SJCRH30 (cell line): ENCODE measurements at regions not wholly inside any gene's neighbourhood (a gene's known extent, or its start where the extent isn't known, plus 50 kb on each side); places are given as distances from the start of the nearest gene placed in this dataset.

Source experiments
- DNase-seq, 2 experiments: peaks; one replicate each; pipeline ENCODE4 v3.0.0-alpha.2; 2015 to 2020
- H3K27ac ChIP-seq: fragments of 250-450 bp; sonication (Bioruptor Pico); 2 replicates; pipeline ENCODE4 v1.5.1; 2020; ENCODE audit warnings: mild to moderate bottlenecking, moderate library complexity
- H3K27me3 ChIP-seq: fragments of 250-450 bp; sonication (Bioruptor Pico); 2 replicates; pipeline ENCODE4 v1.5.1; 2020; ENCODE audit warnings: mild to moderate bottlenecking, moderate library complexity
- H3K36me3 ChIP-seq: fragments of 250-450 bp; sonication (Bioruptor Pico); 2 replicates; pipeline ENCODE4 v1.5.1; 2020; ENCODE audit warnings: mild to moderate bottlenecking, moderate library complexity
- H3K4me1 ChIP-seq: fragments of 250-450 bp; sonication (Bioruptor Pico); 2 replicates; pipeline ENCODE4 v1.5.1; 2020; ENCODE audit warnings: mild to moderate bottlenecking, moderate library complexity
- H3K4me3 ChIP-seq: fragments of 250-450 bp; sonication (Bioruptor Pico); 2 replicates; pipeline ENCODE4 v1.5.1; 2020; ENCODE audit warnings: mild to moderate bottlenecking, moderate library complexity
- H3K9me3 ChIP-seq: fragments of 250-450 bp; sonication (Bioruptor Pico); replicated peaks from 2 replicates; pipeline ENCODE4 v1.5.1; 2020; ENCODE audit warnings: mild to moderate bottlenecking, moderate library complexity

DNA sequence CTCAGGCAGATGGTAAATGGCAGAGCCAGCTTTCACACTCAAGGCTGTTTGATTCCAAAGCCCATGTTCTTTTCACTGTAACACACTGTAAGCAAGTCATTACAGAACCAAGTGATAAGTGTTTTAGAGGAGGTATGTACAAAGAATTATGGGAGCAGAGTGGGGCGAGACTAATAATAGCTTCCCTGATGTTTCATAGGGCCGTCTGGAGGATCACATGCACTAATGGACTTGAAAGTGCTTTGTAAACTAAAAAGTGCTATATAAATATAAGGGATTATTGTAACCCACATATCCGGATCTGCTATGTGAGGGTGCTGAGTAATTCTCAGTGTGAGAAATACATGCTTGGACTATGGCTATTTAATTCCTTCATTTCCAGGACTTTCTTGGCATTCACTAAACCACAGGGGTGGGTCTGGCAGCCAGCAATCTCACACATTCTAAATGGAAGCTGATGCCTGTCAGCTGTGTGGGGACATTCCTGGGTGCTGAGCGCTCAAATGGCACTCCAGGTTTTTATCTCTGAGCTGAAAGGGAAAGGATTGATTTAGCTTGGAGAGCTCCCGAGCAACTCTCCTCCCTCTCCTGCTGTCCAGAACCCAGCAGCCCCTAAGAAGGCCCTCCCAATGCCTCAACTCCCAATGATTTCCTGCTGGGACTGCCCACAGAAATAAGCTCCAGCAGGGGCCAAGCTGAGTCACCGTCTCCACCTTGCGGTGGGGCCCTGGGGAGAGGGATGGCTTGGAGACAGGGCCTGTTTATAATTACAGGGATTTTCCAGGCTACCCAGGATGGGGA, 222.8 kb downstream of the SOX11 start:
- H3K4me1 ChIP-seq, result 0 out of 2 replicates have a peak, but pooled peaks cover 2% of the 10 kb centered on the region
- H3K27me3 ChIP-seq, result no peaks in the 10 kb centered on the region
- no peaks in the 10 kb centered on the region for H3K9me3 ChIP-seq
- no peak overlapping the region for H3K27ac ChIP-seq
- no peak overlapping the region for H3K4me3 ChIP-seq
- DNase-seq, result peak; percentile 69 to 74
- no peaks in the 10 kb centered on the region for H3K36me3 ChIP-seq

- no peak overlapping the region for H3K27ac ChIP-seq
- H3K4me3 ChIP-seq, result no peak overlapping the region
- H3K4me1 ChIP-seq, result 0 out of 2 replicates have a peak, but pooled peaks cover 2% of the 10 kb centered on the region
- no peaks in the 10 kb centered on the region for H3K36me3 ChIP-seq
- peak; percentile 69 to 80 for DNase-seq
- H3K27me3 ChIP-seq, result no peaks in the 10 kb centered on the region
- H3K9me3 ChIP-seq, result no peaks in the 10 kb centered on the region
Measured at GRCh38 chr2:5915881-5916310, 223.7 kb downstream of the SOX11 start.

DNA sequence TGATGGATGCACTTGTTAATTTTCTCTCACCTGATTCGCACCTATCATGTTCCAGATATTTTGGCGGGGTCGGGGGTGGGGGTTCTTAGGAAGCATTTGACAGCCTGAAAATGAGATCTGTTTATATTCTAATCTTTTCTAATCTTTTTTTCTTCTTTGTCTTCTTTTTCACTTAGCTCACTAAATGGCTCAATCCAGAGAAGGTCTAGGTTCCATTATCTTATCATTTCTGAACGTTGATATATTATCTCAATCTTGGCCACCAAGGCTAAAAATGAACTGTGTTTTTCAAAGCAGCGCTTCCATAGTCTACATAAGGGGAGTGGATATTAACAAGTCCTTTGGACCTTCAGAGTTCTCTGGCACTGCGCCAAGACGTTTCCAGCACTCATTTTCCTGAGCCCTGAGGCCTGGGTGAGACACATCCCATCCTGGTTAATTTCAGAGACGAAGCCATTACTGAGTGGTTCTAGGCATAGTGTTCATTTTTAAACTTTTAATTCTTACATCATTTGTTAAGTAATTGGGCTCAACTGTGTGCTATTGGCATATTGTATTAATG, 229.0 kb downstream of the SOX11 start:
- DNase-seq, result peak in 1 of 2 experiments; percentile 23
- no peaks in the 10 kb centered on the region for H3K27me3 ChIP-seq
- H3K36me3 ChIP-seq, result no peaks in the 10 kb centered on the region
- no peaks in the 10 kb centered on the region for H3K9me3 ChIP-seq
- H3K4me3 ChIP-seq, result no peak overlapping the region
- no peak overlapping the region for H3K27ac ChIP-seq
- no peaks in the 10 kb centered on the region for H3K4me1 ChIP-seq

DNA sequence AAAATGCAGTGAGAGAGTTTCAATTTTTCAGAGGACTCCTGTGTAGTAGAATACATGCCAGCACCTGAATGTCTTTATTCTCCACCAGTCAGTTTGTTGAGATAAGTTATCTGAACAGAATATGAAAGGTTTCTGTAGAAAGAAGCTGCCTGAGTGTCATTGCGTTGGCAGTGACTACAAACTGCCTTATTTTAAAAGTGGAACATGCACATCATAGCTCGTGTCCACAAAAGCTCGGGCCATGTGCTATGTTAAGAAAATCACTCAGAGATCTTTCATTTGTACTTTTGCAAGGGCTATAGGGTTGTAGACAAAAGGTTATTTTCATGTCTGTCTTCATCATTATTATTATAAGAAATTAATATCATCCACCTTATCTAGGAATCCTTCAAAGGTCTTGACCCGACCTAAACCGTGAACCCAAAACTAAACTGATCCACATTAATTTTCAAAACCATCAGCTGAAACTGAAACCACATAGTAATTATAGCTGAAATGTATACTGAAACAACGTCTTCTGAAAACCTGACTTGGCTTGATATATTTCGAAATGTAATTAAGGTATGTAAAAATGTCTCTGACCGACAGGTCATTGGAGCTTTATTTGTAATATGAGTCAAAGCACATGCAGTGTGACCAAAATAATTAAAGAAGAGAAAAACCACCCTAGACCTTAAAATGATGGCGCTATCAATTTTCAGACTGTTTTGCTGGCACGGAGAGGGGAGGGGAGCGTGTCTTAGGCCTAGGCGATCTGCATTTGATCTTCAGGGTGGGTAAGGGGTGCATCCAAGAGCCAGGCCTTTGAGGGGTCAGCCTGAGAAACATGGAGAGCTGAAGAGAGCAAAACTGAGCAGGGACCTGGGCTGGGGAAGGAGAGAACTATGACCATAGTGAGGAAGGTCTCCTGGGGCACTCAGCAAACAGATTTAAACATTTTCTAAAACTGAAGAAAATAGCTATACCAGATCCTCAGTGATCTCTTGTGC, 232.1 kb downstream of the SOX11 start:
- Histone ChIP-seq H3K36me3 (no peaks in the 10 kb centered on the region), H3K4me3 (no peak overlapping the region)

GRCh38 chr2:5925604-5926003, 233.4 kb downstream of the SOX11 start:
- no peaks in the 10 kb centered on the region for H3K4me1 ChIP-seq
- H3K9me3 ChIP-seq, result no peaks in the 10 kb centered on the region
- no peak for DNase-seq
- no peak overlapping the region for H3K4me3 ChIP-seq
- H3K36me3 ChIP-seq, result no peaks in the 10 kb centered on the region
- no peaks in the 10 kb centered on the region for H3K27me3 ChIP-seq
- H3K27ac ChIP-seq, result no peak overlapping the region

More for the DNA sequence above, 232.1 kb downstream of the SOX11 start:
- Histone ChIP-seq H3K27ac (no peak overlapping the region), H3K4me1 (no peaks in the 10 kb centered on the region), H3K27me3 (no peaks in the 10 kb centered on the region), H3K9me3 (no peaks in the 10 kb centered on the region)
- DNase-seq, result no peak

DNA sequence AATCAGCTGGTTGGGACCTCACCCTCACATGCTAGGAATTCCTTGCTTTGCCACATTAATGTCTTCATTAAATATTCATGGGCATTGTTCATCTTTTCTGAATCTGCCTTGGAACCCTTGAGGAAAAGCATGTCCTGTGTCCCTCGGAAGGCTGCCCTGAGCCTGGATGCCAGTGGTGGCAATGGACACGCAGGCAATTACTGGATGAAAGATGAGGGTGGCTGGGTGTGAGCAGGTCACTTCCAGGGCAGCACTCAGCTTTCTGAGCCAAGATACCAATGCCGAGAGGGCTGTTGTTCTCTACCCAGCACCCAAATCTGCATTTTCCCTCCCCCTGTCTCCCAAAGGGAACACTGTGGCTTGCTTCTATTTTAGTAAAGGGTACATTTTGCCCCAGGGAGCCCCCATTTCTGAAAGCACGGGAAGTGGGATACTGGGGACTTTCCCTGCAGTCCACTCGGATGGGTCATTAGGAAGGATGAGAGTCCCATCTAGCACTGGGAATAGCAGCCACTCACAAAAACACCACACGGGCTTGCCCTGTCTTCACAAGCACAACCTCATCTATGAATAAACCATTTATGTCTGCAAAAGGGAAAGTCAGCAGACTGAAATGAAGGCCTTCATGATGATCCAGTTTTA, 234.8 kb downstream of the SOX11 start:
- no peaks in the 10 kb centered on the region for H3K9me3 ChIP-seq
- H3K4me1 ChIP-seq, result no peaks in the 10 kb centered on the region
- H3K4me3 ChIP-seq, result no peak overlapping the region
- no peak overlapping the region for H3K27ac ChIP-seq
- H3K27me3 ChIP-seq, result no peaks in the 10 kb centered on the region
- no peak for DNase-seq
- H3K36me3 ChIP-seq, result no peaks in the 10 kb centered on the region

DNA sequence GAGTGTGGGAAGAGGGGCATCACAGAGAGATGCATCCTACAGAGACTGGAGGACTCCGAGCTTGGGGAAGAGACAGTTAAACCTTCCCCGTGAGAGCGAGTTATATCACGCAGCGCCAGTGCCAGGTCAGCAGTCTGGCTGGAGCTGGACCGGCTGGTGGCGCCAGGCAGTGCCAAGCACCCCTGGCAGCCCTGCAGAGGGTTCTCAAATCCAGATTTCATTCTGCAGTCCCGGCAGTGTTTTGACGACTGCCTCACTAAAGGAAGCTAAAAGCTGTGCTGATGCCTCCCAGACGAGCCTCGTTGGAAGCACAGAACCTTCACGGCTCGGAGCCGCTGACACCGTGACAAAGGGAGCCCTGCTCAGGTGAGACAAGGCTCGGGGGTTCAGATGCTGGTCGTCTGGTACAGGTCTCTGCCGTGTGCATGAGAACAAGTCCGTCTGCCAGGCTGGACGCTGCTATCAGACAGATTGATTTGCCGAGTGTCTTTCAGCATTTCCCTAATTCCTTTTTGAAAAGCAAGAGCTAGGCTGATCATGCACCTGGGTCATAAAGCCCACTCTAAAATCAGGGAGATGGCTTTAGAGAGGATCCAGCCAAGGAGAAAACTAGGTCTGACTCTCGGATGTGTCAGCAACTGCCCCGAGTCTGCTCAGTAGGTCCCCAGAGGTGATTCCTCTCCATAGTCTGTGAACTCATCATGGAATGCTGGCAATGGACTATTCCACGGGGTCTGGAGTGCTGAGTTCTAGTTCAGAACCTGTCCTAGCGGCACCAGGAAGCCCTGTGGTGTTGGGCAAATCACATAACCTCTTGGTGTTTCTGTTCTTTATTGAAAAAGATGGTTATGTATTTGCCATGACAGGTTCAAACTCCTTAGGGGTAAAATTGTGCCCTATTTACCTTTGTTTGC, 240.6 kb downstream of the SOX11 start:
- H3K27me3 ChIP-seq, result no peaks in the 10 kb centered on the region
- DNase-seq, result no peak
- H3K36me3 ChIP-seq, result no peaks in the 10 kb centered on the region
- H3K9me3 ChIP-seq, result no peaks in the 10 kb centered on the region
- no peak overlapping the region for H3K4me3 ChIP-seq
- H3K4me1 ChIP-seq, result no peaks in the 10 kb centered on the region
- no peak overlapping the region for H3K27ac ChIP-seq

GRCh38 chr2:5933669-5934068, 241.5 kb downstream of the SOX11 start:
- Histone ChIP-seq H3K9me3 (no peaks in the 10 kb centered on the region), H3K36me3 (no peaks in the 10 kb centered on the region), H3K27me3 (no peaks in the 10 kb centered on the region), H3K4me1 (no peaks in the 10 kb centered on the region), H3K27ac (no peak overlapping the region), H3K4me3 (no peak overlapping the region)
- no peak for DNase-seq

DNA sequence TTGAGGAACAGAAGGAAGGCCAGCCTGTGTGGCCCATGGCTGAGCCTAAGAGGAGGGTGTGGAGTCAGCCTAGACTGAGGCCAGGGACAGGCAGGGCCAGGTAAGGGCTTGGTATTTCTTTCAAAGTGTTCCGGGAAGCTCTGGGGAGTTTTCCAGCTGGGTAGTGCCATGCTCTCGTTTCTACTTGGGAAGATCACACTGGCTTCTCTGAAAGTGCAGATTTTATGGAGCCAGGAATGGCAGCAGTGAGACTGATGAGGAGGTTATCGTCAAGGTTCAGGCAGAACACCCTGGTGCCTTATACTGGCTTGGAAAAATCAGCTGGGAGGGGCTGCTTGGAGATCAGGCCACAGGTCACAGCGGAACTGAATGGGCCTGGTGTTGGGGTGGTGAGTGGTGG, 245.1 kb downstream of the SOX11 start:
- DNase-seq, result no peak
- H3K27me3 ChIP-seq, result no peaks in the 10 kb centered on the region
- no peaks in the 10 kb centered on the region for H3K4me1 ChIP-seq
- H3K4me3 ChIP-seq, result no peak overlapping the region
- no peaks in the 10 kb centered on the region for H3K36me3 ChIP-seq
- no peak overlapping the region for H3K27ac ChIP-seq
- no peaks in the 10 kb centered on the region for H3K9me3 ChIP-seq

DNA sequence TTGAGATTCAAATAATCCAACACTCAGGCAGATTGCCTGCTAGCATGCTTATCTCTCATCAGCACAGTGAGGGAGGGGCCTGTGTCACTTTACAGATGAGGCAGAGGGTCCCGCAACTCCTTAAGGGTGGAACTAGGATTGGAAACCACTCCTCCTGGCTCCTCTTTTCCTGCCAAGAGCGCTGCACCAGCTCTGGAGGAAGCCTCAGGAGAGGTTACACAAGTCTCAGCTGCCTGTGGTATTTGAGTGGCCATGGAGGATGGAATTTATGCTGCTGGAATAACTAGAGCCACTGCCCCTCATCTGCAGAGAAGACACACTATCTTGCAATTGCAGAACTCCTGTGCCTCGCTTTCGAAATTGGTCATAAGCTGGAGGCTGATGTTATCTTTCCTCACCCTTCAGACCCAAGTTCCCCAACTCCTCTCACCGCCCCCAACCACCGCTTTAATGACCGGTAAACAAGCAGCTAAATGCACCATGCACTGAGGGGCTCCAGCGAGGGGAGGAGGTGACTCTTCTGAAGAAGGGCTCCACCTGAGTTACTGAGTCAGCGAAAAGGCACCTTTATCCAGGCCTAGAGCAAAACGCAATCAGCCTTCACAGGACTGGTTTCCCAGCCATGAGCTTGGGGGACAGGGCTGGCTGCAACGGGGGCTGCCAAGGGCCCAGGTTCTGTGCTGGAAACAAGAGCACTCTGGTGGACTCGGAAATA, 245.8 kb downstream of the SOX11 start:
- H3K4me1 ChIP-seq, result no peaks in the 10 kb centered on the region
- no peak for DNase-seq

DNA sequence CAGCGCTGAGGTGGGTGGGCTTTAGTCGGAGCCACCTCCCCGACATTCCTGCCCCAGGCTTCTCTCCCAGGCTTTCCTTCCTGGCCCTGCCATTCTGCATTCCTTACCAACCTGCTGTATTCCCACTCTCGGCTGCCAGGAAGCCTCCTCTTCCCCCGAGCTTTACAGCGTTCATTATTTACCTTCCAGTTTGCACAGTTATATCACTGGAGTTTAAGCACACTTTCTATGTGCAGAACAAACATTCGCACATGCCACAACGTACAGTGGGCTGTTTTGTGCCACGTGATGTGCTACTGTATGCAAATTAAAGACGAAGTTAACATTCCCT, 246.3 kb downstream of the SOX11 start:
- no peaks in the 10 kb centered on the region for H3K4me1 ChIP-seq
- H3K36me3 ChIP-seq, result no peaks in the 10 kb centered on the region
- H3K27ac ChIP-seq, result no peak overlapping the region
- DNase-seq, result no peak
- no peaks in the 10 kb centered on the region for H3K9me3 ChIP-seq
- H3K27me3 ChIP-seq, result no peaks in the 10 kb centered on the region
- H3K4me3 ChIP-seq, result no peak overlapping the region

More for the DNA sequence above, 245.8 kb downstream of the SOX11 start:
- no peak overlapping the region for H3K4me3 ChIP-seq
- no peaks in the 10 kb centered on the region for H3K9me3 ChIP-seq
- no peak overlapping the region for H3K27ac ChIP-seq
- H3K36me3 ChIP-seq, result no peaks in the 10 kb centered on the region
- no peaks in the 10 kb centered on the region for H3K27me3 ChIP-seq

GRCh38 chr2:5939553-5939952, 247.4 kb downstream of the SOX11 start:
- no peaks in the 10 kb centered on the region for H3K36me3 ChIP-seq
- H3K27ac ChIP-seq, result no peak overlapping the region
- no peaks in the 10 kb centered on the region for H3K4me1 ChIP-seq
- H3K27me3 ChIP-seq, result no peaks in the 10 kb centered on the region
- no peak overlapping the region for H3K4me3 ChIP-seq
- no peak for DNase-seq
- H3K9me3 ChIP-seq, result no peaks in the 10 kb centered on the region
